Central memory CD8-positive, alpha-beta T cell (primary cell): ENCODE measurements at regions not wholly inside any gene's neighbourhood (a gene's known extent, or its start where the extent isn't known, plus 50 kb on each side); places are given as distances from the start of the nearest gene placed in this dataset.

Source experiments
- ATAC-seq: fragments of 150-1000 bp; cut with Tn5 transposase; replicated peaks from 2 replicates; pipeline ENCODE4 v1.10.0; 2022; ENCODE audit warnings: mild to moderate bottlenecking, moderate FRiP score, moderate number of reproducible peaks; ENCODE audit not compliant: poor library complexity, severe bottlenecking; ENCODE audit errors: extremely low read depth
- DNase-seq, 2 donors: peaks; one replicate each; pipeline ENCODE4 v3.0.0; 2021; ENCODE audit warnings: low spot score in 2 of 2
- H3K27ac Mint-ChIP-seq: one replicate; pipeline ENCODE4 v1.8.0; 2022; ENCODE audit warnings: low read depth, mild to moderate bottlenecking, moderate library complexity, mixed read lengths
- H3K27me3 Mint-ChIP-seq: one replicate; pipeline ENCODE4 v1.8.0; 2022; ENCODE audit warnings: mixed read lengths
- H3K36me3 Mint-ChIP-seq: one replicate; pipeline ENCODE4 v1.8.0; 2022; ENCODE audit warnings: mild to moderate bottlenecking, moderate library complexity, mixed read lengths; ENCODE audit not compliant: insufficient read depth
- H3K4me1 Mint-ChIP-seq: one replicate; pipeline ENCODE4 v1.8.0; 2022; ENCODE audit warnings: mixed read lengths
- H3K4me3 Mint-ChIP-seq: one replicate; pipeline ENCODE4 v1.8.0; 2022; ENCODE audit warnings: mild to moderate bottlenecking, moderate library complexity, mixed read lengths
- H3K9me3 Mint-ChIP-seq: one replicate; pipeline ENCODE4 v1.8.0; 2022; ENCODE audit warnings: mixed read lengths

DNA sequence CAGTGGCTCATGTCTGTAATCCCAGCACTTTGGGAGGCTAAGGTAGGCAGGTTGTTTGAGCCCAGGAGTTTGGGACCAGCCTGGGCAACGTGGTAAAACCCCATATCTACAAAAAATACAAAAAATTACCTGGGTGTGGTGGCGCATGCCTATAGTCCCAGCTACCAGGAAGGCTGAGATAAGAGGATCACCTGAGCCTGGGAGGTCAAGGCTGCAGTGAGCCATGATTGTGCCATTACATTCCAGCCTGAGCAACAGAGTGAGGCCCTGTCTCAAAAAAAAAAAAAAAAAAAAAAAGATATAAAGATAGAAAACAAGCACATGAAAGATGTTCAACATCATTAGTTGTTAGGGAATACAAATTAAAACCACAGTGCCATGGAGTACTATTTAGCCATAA, 65.3 kb upstream of the UGP2 start:
- DNase-seq: no peak
- no peak for ATAC-seq
- H3K27me3 Mint-ChIP-seq: peaks cover 36% of the 10 kb centered on the region

DNA sequence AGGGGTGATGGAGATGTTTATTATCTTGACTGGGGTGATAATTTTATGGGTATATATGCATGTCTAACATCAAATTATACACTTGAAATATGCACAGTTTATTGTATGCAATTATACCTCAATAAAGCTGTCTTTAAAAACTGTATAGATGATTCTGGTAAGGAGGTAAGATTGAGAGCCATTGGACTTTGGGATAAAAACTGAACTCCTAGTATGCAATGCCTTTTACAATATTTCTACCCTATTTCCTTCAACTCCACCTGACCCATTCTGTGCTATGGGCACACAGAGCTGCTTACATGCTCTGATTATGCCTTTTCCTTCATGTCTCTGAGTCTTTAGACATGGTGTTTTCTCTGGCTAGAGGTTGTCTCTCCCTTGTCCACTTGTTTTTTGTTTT, 63.9 kb upstream of the UGP2 start:
- Mint-ChIP-seq H3K27ac (no peak overlapping the region), H3K27me3 (peaks cover 36% of the 10 kb centered on the region), H3K4me1 (no peaks in the 10 kb centered on the region), H3K4me3 (no peak overlapping the region), H3K9me3 (peaks cover 5% of the 10 kb centered on the region), H3K36me3 (no peaks in the 10 kb centered on the region)
- ATAC-seq (no peak), DNase-seq (no peak)

More for the DNA sequence above, 65.3 kb upstream of the UGP2 start:
- no peak overlapping the region for H3K27ac Mint-ChIP-seq
- H3K4me1 Mint-ChIP-seq: no peaks in the 10 kb centered on the region
- H3K4me3 Mint-ChIP-seq: no peak overlapping the region
- no peaks in the 10 kb centered on the region for H3K36me3 Mint-ChIP-seq
- H3K9me3 Mint-ChIP-seq: peaks cover 5% of the 10 kb centered on the region

DNA sequence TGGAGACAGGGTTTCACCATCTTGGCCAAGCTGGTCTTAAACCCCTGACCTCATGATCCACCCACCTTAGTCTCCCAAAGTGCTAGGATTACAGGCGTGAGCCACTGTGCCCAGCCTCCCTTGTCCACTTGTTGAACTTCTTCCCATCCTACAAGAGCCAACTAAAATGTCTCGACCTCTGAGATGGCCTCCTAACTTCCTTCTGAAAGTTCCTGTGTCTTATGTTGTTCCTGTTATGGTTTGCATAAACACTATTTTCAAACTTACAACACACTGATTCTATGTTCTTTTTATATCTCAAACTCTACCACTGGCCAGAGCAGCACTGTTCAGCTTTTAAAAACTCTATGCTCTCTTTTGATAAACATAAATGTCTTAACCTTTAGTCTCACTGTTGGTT, 63.3 kb upstream of the UGP2 start:
- peaks cover 5% of the 10 kb centered on the region for H3K9me3 Mint-ChIP-seq
- DNase-seq (no peak), ATAC-seq (no peak)
- no peaks in the 10 kb centered on the region for H3K36me3 Mint-ChIP-seq
- H3K4me1 Mint-ChIP-seq: no peaks in the 10 kb centered on the region
- peaks cover 36% of the 10 kb centered on the region for H3K27me3 Mint-ChIP-seq
- H3K27ac Mint-ChIP-seq: no peak overlapping the region
- H3K4me3 Mint-ChIP-seq: no peak overlapping the region

DNA sequence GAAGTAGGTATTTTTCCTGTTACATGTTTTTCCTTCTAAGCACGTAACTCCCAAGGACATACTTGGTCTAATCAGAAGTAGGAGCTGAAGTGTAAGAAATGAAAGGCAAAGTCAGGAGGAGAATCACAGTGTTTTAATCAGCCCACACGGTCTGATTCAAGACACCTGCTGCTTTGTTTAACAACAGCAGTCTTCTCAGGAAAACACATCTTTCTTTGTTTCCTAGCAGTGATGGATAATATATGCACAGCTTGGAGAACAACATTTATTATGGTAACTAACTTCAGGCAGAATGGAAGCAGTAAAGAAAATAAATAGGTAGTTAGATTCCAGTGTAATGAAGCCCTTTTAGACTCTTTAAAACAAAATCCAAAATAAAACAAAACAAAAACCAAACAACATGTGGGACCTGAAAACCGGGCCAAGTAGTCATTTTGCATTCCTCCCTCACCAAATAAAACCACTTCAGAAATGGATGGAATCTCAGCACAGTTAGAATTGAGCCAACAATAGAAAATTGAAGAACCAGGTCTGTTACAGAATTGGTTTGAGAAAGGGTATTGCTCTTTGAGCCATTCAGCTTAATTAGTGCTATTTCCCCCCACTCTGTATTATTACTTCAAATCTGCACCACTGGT, 61.1 kb upstream of the UGP2 start:
- Mint-ChIP-seq H3K4me3 (no peak overlapping the region), H3K27me3 (peaks cover 22% of the 10 kb centered on the region), H3K27ac (no peak overlapping the region), H3K9me3 (peaks cover 5% of the 10 kb centered on the region), H3K36me3 (no peaks in the 10 kb centered on the region), H3K4me1 (no peaks in the 10 kb centered on the region)
- DNase-seq (no peak), ATAC-seq (no peak)

DNA sequence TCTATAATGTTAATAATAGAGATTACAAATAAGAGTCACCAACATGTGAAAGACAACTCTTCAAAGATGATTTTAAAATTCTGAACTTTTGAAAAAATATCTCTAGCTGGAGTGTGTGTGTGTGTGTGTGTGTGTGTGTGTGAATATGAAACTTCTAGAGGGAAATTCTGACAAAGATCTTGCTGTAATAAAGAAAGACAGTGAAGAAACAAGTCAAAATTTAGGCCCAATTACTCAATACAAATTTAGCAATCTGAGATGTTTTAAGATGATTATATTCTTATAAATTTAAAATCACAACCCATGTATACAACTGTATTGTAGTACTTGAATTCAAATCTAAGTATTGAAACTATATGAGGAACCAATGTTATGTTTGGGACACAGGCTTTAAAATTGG, 57.2 kb upstream of the UGP2 start:
- Mint-ChIP-seq H3K9me3 (no peaks in the 10 kb centered on the region), H3K4me3 (no peak overlapping the region), H3K27me3 (no peaks in the 10 kb centered on the region), H3K4me1 (no peaks in the 10 kb centered on the region), H3K27ac (no peak overlapping the region), H3K36me3 (no peaks in the 10 kb centered on the region)
- ATAC-seq (no peak), DNase-seq (no peak)

DNA sequence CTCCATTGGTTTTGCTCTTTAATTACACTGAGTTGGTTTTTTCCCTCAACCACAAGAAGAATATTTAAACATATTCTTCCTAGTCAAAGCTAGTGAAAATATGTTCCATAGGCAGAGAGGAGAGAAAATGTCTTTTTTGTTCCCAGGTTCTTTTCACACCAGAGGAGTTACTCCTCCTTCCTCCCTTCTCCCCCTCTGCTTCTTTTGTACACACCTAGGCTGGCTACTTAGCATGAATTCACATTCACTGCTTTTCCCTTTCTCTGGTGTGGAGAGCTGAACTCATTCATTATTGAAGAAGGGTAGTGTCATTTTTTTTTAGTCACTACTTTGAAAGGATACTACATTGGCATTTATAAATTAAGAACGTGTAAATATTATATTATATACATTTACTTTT, 56.6 kb upstream of the UGP2 start:
- Mint-ChIP-seq H3K27me3 (peaks cover 4% of the 10 kb centered on the region), H3K27ac (no peak overlapping the region), H3K4me3 (no peak overlapping the region), H3K9me3 (no peaks in the 10 kb centered on the region), H3K4me1 (no peaks in the 10 kb centered on the region), H3K36me3 (no peaks in the 10 kb centered on the region)
- ATAC-seq (no peak), DNase-seq (no peak)

DNA sequence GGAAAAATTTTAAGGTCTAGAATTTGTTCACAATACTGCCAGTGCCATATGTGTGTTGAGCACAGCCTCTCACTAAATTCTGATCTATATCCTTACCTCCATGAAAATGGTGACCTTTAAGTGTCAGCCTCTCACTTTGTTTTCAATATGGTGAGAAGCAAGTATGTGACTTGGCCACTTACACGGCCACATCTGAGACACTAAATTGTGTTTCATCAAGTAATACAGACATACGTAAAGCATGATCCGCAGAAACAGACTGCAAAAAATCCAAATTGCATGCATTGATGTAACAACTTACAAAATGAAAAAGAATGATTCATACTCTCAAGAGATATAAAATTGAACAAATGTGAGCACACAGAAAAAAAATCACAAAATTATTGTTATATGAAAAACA, 55.2 kb upstream of the UGP2 start:
- Mint-ChIP-seq H3K9me3 (no peaks in the 10 kb centered on the region), H3K4me1 (no peaks in the 10 kb centered on the region), H3K27ac (no peak overlapping the region), H3K36me3 (no peaks in the 10 kb centered on the region), H3K4me3 (no peak overlapping the region), H3K27me3 (peaks cover 10% of the 10 kb centered on the region)
- ATAC-seq: no peak
- no peak for DNase-seq

DNA sequence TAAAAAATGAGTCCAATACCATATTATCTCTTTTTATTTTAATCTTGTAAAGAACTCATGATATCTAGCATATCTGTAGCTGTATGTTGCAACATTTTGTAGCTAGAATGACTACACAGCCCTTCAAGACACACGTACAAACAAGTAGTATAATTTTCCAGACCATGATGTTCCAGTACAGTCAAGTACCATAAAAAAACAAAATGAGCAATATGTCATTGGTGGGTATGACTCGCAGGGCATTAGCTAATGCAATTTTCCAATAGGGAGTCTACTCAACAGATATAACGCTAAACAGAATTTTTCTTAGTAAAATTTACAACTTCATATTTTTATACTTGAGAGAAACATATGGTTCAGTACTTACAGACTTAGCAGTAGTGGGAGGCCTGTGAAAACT, 53.6 kb upstream of the UGP2 start:
- no peak for DNase-seq
- H3K27me3 Mint-ChIP-seq: peaks cover 10% of the 10 kb centered on the region
- H3K36me3 Mint-ChIP-seq: no peaks in the 10 kb centered on the region
- no peak for ATAC-seq
- H3K4me1 Mint-ChIP-seq: no peaks in the 10 kb centered on the region
- H3K9me3 Mint-ChIP-seq: no peaks in the 10 kb centered on the region
- no peak overlapping the region for H3K27ac Mint-ChIP-seq
- no peak overlapping the region for H3K4me3 Mint-ChIP-seq

DNA sequence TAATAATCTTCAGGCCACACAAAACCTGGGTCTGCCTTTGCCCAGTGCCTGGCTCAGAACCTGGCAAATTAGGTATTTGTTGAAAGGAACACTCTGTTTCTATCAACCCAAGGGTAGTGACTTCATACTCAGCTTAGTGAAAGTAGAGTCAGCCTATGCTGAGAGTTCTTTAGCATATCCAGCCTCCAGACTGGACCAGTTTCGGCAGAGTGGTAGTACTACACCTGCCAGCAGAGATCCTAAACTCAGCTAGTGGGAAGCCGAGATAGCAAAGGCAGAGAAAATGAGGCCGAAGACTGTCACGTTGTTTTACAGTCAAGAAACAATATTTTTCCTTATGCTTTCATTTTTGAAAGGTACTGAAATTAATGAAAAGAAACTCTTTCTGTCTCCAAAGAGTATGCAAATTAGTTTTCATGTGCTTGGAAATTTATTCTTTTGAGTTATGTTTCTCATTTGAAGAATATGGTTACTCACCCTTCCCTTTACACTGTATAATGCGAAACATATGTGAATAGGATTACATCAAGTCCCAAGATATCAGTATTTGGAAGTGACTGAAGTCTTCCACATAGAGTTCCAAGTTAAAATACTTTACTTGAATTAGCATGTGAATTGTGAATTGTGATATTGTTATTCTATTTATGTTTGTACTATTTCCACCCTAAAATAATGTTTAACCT, 52.2 kb upstream of the UGP2 start:
- H3K9me3 Mint-ChIP-seq: no peaks in the 10 kb centered on the region
- H3K4me3 Mint-ChIP-seq: no peak overlapping the region
- no peak for ATAC-seq
- H3K27ac Mint-ChIP-seq: no peak overlapping the region
- H3K27me3 Mint-ChIP-seq: peaks cover 13% of the 10 kb centered on the region
- H3K4me1 Mint-ChIP-seq: no peaks in the 10 kb centered on the region
- no peak for DNase-seq
- H3K36me3 Mint-ChIP-seq: no peaks in the 10 kb centered on the region

DNA sequence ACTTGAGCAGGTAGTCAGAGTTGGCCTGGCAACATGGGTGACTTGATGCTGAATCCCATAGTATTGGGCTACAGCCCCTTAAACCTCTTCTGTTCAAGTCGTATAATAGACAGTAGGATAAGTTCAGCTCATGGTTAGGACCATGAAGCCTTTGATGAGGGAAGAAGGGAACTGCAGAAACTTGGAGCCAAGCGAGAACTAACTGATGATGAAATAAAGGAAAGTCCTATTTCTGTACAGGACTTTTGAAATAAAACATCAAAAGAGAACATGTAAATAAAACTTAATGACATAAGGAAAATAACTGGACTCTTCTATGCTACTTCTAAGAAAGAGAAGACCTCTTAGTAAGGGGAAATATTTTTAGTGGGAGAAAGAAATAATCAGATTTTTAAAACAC, 51.2 kb upstream of the UGP2 start:
- H3K27me3 Mint-ChIP-seq: peaks cover 19% of the 10 kb centered on the region
- no peaks in the 10 kb centered on the region for H3K9me3 Mint-ChIP-seq
- no peaks in the 10 kb centered on the region for H3K36me3 Mint-ChIP-seq
- DNase-seq (no peak), ATAC-seq (no peak)
- H3K27ac Mint-ChIP-seq: no peak overlapping the region
- H3K4me1 Mint-ChIP-seq: no peaks in the 10 kb centered on the region
- H3K4me3 Mint-ChIP-seq: no peak overlapping the region

DNA sequence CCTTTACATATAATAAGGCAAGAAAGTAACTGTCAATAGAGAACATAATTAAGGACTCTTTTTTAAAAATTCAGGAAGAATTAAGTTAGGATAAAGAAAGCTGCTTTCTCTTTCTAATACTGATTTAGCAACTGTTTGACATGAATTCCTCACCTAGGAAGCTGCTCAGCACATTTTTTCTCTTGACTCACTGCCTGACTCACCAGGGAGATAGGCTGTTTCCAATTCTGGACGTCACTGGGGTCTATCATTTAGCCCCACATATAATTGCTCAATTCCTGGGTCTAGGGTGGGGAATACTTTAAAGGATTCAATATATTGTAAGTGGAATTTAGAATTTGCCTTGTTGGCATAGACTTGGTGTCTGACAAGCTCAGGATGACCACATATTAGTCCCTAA, 50.8 kb upstream of the UGP2 start:
- ATAC-seq (no peak), DNase-seq (no peak)
- Mint-ChIP-seq H3K9me3 (no peaks in the 10 kb centered on the region), H3K27ac (no peak overlapping the region), H3K4me1 (no peaks in the 10 kb centered on the region), H3K27me3 (peaks cover 19% of the 10 kb centered on the region), H3K36me3 (no peaks in the 10 kb centered on the region), H3K4me3 (no peak overlapping the region)

DNA sequence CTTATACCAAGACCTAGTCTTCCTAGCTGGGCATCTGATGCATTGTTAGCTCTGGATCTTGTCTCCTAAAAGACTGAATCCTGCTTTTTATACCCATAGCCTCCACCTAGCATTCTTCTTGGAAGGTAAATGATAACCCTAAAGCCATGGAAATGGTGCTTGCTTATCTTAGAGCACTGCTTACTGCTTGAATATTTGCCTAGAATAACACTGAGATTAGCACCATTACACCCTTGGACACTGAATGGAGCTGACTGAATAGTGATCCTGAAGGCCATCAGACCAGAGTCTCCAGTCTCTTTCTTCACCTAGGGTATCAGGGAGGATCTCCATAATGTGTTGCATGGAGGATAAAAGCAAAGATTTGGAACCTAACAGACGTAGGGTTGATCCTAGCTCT, 50.3 kb upstream of the UGP2 start:
- Mint-ChIP-seq H3K4me3 (no peak overlapping the region), H3K27me3 (peaks cover 19% of the 10 kb centered on the region), H3K9me3 (no peaks in the 10 kb centered on the region), H3K36me3 (no peaks in the 10 kb centered on the region), H3K27ac (no peak overlapping the region), H3K4me1 (no peaks in the 10 kb centered on the region)
- DNase-seq (no peak), ATAC-seq (no peak)
